Thymus (tissue), 11 donors: ENCODE measurements at regions not wholly inside any gene's neighbourhood (a gene's known extent, or its start where the extent isn't known, plus 50 kb on each side); places are given as distances from the start of the nearest gene placed in this dataset.
A peak's percentile ranks its signal among the peaks of the same experiment; 100 is the strongest.

Experiments used
- DNase-seq, 9 donors: peaks; one replicate each; pipeline ENCODE4 v3.0.0-alpha.2; 2013; ENCODE audit warnings: low spot score in 9 of 9, low read depth in 6 of 9, missing footprints in 1 of 9
- H3K27ac ChIP-seq, 2 donors: one replicate each; pipeline ENCODE4 v1.5.1; 2013; ENCODE audit warnings: control low read depth in 1 of 2, low read depth in 1 of 2, low read length in 1 of 2, mild to moderate bottlenecking in 1 of 2, moderate library complexity in 1 of 2
- H3K27me3 ChIP-seq, 2 donors: one replicate each; pipeline ENCODE4 v1.5.1; 2013; ENCODE audit warnings: low read length in 1 of 2; ENCODE audit not compliant: control insufficient read depth in 2 of 2, insufficient read depth in 1 of 2
- H3K36me3 ChIP-seq, 2 donors: one replicate each; pipeline ENCODE4 v1.5.1; 2013; ENCODE audit warnings: low read length in 1 of 2, mild to moderate bottlenecking in 1 of 2, moderate library complexity in 1 of 2; ENCODE audit not compliant: control insufficient read depth in 2 of 2, insufficient read depth in 2 of 2
- H3K4me1 ChIP-seq, 2 donors: one replicate each; pipeline ENCODE4 v1.5.1; 2013; ENCODE audit warnings: low read length in 2 of 2; ENCODE audit not compliant: control insufficient read depth in 2 of 2, insufficient read depth in 2 of 2
- H3K4me3 ChIP-seq, 2 donors: one replicate each; pipeline ENCODE4 v1.5.1; 2013; ENCODE audit warnings: low read length in 2 of 2, control low read depth in 1 of 2, mild to moderate bottlenecking in 1 of 2
- H3K9me3 ChIP-seq, 2 donors: one replicate each; pipeline ENCODE4 v1.5.1; 2013; ENCODE audit warnings: low read length in 1 of 2, mild to moderate bottlenecking in 1 of 2; ENCODE audit not compliant: control insufficient read depth in 2 of 2, insufficient read depth in 1 of 2
- WGBS: extraction: QIAGEN DNeasy Blood & Tissue Kit; methylation state at CpG from one replicate; pipeline ENCODE4 v1.1.7; 2013; 5-methylcytosine and 5-hydroxymethylcytosine counted together
- donor health status: healthy.

DNA sequence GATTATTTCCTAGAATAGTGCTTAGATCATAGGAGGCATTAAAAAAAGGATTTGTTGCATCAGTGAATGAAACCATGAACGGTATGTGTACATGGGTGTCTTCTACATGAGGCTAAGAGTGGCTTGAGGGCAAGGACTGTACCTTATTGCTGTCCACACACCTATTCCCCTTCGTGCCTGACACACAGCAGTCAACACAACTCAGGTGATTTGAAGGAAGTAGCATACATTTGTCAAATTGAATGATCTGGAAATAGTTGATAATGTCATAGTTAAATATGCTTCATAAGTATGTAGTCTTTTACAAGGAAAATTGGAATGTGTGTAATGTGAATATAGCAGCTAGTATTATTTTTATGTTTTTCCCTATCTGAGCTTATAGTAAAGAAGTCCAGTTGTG lies 189.0 kb upstream of the DAB1 start:
- Histone ChIP-seq H3K9me3 (no peaks in the 10 kb centered on the region), H3K27me3 (no peaks in the 10 kb centered on the region), H3K27ac (no peak overlapping the region), H3K4me3 (no peak overlapping the region), H3K4me1 (no peaks in the 10 kb centered on the region), H3K36me3 (no peaks in the 10 kb centered on the region)
- DNase-seq = no peak
- WGBS = 83% methylated on average over 2 of the region's 2 CpGs

DNA sequence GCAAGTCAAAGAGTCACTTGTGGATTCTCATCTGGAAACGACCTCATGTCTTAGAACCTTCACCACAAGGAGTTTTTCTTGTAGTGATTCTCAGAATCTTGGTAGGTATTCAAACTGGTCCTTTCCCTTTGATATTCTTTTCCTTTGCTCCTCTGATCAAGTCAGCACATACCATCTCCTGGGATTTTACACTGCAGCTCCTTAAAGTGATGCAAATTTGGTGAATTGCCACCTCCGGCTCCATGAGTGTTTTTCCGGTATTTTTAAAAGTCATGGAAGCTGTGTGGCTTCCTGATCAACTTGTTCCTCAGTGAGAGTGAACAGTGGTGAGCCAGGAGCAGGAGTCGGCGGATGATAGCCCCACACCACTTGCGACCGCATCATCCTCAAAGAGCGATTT lies 182.1 kb upstream of the DAB1 start:
- Histone ChIP-seq H3K4me3 (no peak overlapping the region), H3K27ac (no peak overlapping the region), H3K4me1 (no peaks in the 10 kb centered on the region), H3K27me3 (no peaks in the 10 kb centered on the region), H3K9me3 (no peaks in the 10 kb centered on the region), H3K36me3 (no peaks in the 10 kb centered on the region)
- WGBS = 90% methylated on average over 8 of the region's 8 CpGs
- no peak for DNase-seq

DNA sequence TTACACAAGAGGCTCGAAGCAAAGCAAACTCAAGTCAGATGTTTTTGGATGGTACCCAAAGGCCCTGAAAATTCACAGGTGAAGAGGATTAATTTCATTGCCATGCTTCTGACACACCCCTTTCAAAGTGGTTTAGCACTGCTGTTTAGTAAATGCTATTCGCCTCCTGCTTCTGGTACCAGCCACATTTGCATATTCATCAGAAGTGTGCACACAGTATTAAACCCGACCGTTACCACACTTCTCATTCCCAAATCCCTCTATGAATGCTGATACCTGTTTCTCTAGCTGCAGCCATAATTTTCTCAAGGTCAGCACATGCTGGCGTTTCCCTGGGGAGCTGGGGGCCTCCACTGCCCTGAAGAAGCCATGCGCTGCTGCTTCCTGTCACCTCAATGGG lies 179.8 kb upstream of the DAB1 start:
- Histone ChIP-seq H3K4me3 (no peak overlapping the region), H3K27me3 (no peaks in the 10 kb centered on the region), H3K9me3 (no peaks in the 10 kb centered on the region), H3K27ac (no peak overlapping the region), H3K4me1 (no peaks in the 10 kb centered on the region), H3K36me3 (no peaks in the 10 kb centered on the region)
- no peak for DNase-seq
- 70% methylated on average over 6 of the region's 6 CpGs for WGBS

DNA sequence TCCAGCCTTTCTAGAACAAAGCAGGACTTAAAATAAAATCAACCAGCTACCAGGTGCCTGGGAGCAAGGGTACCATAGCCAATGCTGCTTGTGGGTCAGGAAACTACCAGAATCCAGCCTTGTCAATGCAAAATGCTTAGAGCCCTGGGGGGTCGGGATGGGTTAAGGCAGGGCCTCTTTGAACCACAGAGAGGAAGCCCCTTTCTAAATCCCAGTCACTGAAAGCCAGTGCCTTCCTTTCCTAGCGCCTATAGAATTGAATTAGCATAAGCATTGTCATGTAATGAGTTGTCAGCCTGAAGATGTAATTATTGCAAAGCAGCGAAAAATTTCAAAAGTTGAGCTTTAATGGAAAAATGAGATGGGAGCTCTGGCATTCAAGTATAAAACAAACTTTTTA lies 176.6 kb upstream of the DAB1 start:
- Histone ChIP-seq H3K27me3 (no peaks in the 10 kb centered on the region), H3K9me3 (no peaks in the 10 kb centered on the region), H3K4me3 (no peak overlapping the region), H3K36me3 (no peaks in the 10 kb centered on the region), H3K27ac (no peak overlapping the region), H3K4me1 (no peaks in the 10 kb centered on the region)
- 51% methylated on average over 3 of the region's 3 CpGs for WGBS
- no peak for DNase-seq

DNA sequence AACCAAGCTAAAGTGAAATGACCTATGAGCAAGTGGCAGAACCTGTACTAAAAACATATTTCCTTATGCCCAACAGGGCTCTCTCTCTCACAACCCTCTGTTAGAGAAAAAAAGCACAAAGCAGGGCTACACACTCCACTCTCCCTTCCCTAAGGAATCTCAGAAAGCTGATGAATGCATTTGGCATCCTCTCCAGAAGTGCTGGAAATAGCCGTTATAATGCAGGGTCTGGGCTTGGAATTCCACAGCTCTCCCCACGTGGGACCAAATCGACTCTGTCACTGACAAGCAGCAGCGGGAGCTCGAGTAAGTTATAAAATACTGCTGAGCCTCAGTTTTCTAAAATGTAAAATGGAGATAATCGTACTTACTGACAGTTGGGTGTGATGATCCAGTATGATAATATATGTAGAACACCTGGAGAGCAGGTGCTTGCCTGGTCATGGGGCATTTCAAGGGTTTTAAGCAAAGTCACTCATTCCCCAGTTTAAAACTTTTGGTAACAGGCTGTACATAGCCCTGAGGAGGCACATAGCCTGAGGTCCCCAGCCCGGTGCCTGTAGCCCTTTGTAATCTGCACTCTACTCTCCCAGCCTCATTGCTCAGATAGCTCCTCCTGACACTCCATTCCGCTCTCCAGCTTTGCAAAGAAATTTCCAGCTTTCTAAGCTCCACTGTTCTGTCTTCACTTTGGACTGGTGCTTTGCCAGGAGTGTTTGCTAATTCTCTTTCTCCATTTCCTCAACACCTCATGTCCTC lies 175.6 kb upstream of the DAB1 start:
- H3K27ac ChIP-seq = no peak overlapping the region
- H3K4me3 ChIP-seq = no peak overlapping the region
- 60% methylated on average over 8 of the region's 8 CpGs for WGBS
- H3K4me1 ChIP-seq = no peaks in the 10 kb centered on the region
- H3K27me3 ChIP-seq = no peaks in the 10 kb centered on the region
- DNase-seq = no peak
- H3K9me3 ChIP-seq = no peaks in the 10 kb centered on the region
- H3K36me3 ChIP-seq = no peaks in the 10 kb centered on the region

DNA sequence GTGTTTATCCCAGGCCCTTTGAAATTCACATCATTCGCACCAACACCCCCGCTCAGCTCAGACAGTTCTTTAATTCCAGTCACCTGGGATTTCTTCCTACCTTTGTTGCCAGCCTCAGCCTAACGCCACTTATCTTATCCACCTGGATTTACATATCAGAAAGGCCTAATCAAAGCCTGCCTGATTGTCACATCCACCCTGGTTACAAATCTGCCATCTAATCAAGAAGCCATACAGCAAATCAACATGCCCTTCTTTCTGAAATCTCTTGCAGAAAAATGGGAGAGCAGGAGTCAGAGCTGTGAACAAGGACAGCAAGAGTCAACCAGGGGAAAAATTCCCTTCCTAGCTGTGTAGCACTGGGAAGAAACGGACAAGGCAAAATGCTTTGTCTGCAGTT lies 173.2 kb upstream of the DAB1 start:
- 89% methylated on average over 4 of the region's 4 CpGs for WGBS
- DNase-seq = no peak

DNA sequence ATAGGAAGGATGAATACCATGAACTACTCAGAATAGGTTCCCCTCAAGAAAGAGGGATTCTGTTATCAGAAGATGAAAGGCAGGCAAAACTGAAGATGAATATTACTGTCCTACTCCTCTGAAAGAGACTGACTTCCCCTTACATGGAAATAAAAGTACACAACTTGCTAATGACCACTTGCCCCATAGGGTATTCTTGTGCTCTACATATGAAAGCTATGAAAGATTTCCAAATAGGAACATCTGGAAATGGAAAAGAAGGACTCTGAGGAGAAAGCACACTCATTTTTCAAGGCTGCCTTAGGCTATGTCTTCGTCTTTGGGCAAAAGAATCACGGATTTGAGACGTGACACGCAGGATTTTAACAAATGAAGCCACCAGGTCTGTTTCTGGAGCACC lies 170.1 kb upstream of the DAB1 start:
- Histone ChIP-seq H3K4me3 (no peak overlapping the region), H3K4me1 (no peaks in the 10 kb centered on the region), H3K36me3 (no peaks in the 10 kb centered on the region), H3K9me3 (no peaks in the 10 kb centered on the region), H3K27me3 (no peaks in the 10 kb centered on the region), H3K27ac (no peak overlapping the region)
- WGBS = 91% methylated on average over 4 of the region's 4 CpGs
- DNase-seq = no peak

More for the DNA sequence above, 173.2 kb upstream of the DAB1 start:
- H3K9me3 ChIP-seq = no peaks in the 10 kb centered on the region
- H3K27ac ChIP-seq = no peak overlapping the region
- H3K36me3 ChIP-seq = no peaks in the 10 kb centered on the region
- H3K4me1 ChIP-seq = no peaks in the 10 kb centered on the region
- no peaks in the 10 kb centered on the region for H3K27me3 ChIP-seq
- H3K4me3 ChIP-seq = no peak overlapping the region

DNA sequence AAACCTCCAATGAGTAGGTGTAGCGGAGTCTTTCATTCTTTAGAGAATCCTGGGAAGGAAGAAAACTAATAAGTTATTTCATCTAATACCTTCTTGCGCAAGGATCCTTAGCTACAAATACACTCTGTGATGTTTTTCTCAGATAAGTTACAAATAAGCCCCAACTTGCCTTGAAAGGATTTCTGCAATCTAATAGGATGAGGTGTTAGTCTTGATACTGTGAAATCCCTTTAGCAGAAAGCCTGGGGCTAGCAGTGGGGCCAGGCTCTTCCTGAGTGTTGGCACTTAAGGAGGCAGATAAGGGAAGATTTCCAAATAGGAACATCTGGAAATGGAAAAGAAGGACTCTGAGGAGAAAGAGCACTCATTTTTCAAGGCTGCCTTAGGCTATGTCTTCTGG lies 168.0 kb upstream of the DAB1 start:
- no peaks in the 10 kb centered on the region for H3K27me3 ChIP-seq
- no peaks in the 10 kb centered on the region for H3K36me3 ChIP-seq
- no peak for DNase-seq
- no peak overlapping the region for H3K4me3 ChIP-seq
- no peaks in the 10 kb centered on the region for H3K9me3 ChIP-seq
- no peaks in the 10 kb centered on the region for H3K4me1 ChIP-seq
- H3K27ac ChIP-seq = no peak overlapping the region
- WGBS = 93% methylated on average over 2 of the region's 2 CpGs

DNA sequence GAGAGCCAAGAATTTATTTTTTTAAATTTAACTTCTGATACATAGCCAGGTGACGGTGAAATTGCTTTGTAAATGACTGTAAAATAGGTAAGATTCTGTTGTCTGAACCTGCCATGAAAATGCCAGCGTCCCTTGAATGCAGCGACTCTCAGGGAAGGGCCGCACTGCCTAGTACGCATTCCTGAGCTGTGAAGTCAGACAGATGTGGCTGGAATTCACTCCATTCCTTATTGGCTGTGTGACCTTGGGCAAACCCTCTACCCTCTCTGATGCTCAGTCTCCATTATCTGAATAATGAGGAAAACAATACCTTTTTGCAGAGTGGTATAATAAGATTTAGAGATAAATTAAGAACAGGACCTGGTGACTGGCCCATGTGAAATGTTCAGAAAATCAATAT lies 167.1 kb upstream of the DAB1 start:
- no peaks in the 10 kb centered on the region for H3K4me1 ChIP-seq
- WGBS = 95% methylated on average over 5 of the region's 5 CpGs
- DNase-seq = no peak
- H3K27ac ChIP-seq = peak overlapping the region in 1 of 2 donors; percentile 5
- H3K9me3 ChIP-seq = no peaks in the 10 kb centered on the region
- H3K36me3 ChIP-seq = no peaks in the 10 kb centered on the region
- H3K4me3 ChIP-seq = no peak overlapping the region
- no peaks in the 10 kb centered on the region for H3K27me3 ChIP-seq

DNA sequence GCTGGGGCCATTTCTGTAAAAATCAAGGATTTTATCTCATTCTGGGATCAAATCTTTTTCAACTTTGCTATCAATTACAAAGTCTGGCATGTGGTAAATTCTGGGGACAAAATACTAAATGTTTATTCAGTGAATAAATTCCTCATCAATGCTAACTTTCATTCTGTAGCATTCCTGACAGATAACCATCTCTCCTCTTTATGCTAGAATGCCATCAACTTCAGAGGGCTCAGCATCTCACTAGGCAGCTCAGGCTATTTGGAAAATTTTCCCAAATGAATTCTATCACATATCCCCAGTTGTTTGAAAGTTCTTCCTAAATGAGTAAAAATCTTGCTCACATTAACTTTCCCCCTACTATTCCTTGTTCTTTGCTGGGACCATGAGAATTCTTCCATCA lies 163.0 kb upstream of the DAB1 start:
- DNase-seq = no peak
- Histone ChIP-seq H3K27ac (no peak overlapping the region), H3K4me3 (no peak overlapping the region), H3K9me3 (no peaks in the 10 kb centered on the region), H3K36me3 (no peaks in the 10 kb centered on the region), H3K4me1 (no peaks in the 10 kb centered on the region), H3K27me3 (no peaks in the 10 kb centered on the region)
